Caki2 (cell line): ENCODE measurements at regions not wholly inside any gene's neighbourhood (a gene's known extent, or its start where the extent isn't known, plus 50 kb on each side); places are given as distances from the start of the nearest gene placed in this dataset.

ENCODE experiments used
- DNase-seq: peaks from one replicate; pipeline ENCODE4 v3.0.0-alpha.2; 2015; ENCODE audit warnings: low read depth
- in situ Hi-C: cut with HindIII; loops from 2 replicates; pipeline ENCODE4 v1.10.0; 2016; ENCODE audit warnings: low sequenced_read_pairs, low pct_unique_long_range_greater_than_20kb, mixed read lengths

GRCh38 chr22:27504360-27505253 lies 296.9 kb downstream of the MN1 start:
- DNase-seq: no peak
- in situ Hi-C loops: no loop called here

- in situ Hi-C loops: no loop called here
- DNase-seq: no peak
Measured at GRCh38 chr22:27507111-27507611, 294.4 kb downstream of the MN1 start.

GRCh38 chr22:27507935-27508526 lies 293.5 kb downstream of the MN1 start:
- in situ Hi-C loops: no loop called here
- no peak for DNase-seq

- DNase-seq: no peak
- in situ Hi-C loops: no loop called here
Measured at GRCh38 chr22:27509132-27509920, 292.2 kb downstream of the MN1 start.

GRCh38 chr22:27510024-27510423 lies 291.5 kb downstream of the MN1 start:
- in situ Hi-C loops: no loop called here
- DNase-seq: no peak

- in situ Hi-C loops: no loop called here
- no peak for DNase-seq
Measured at GRCh38 chr22:27512283-27512761, 289.2 kb downstream of the MN1 start.

- no peak for DNase-seq
- in situ Hi-C loops: no loop called here
Measured at GRCh38 chr22:27513021-27513420, 288.5 kb downstream of the MN1 start.

GRCh38 chr22:27514601-27515523 lies 286.7 kb downstream of the MN1 start:
- DNase-seq: no peak
- in situ Hi-C loops: no loop called here

GRCh38 chr22:27517361-27518155 lies 284.0 kb downstream of the MN1 start:
- in situ Hi-C loops: no loop called here

GRCh38 chr22:27518531-27519340 lies 282.8 kb downstream of the MN1 start:
- in situ Hi-C loops: no loop called here
- no peak for DNase-seq

More at GRCh38 chr22:27517361-27518155, 284.0 kb downstream of the MN1 start:
- no peak for DNase-seq

GRCh38 chr22:27523711-27524110 lies 277.8 kb downstream of the MN1 start:
- in situ Hi-C loops: no loop called here
- no peak for DNase-seq

GRCh38 chr22:27525711-27526110 lies 275.8 kb downstream of the MN1 start:
- in situ Hi-C loops: no loop called here
- no peak for DNase-seq

GRCh38 chr22:27526901-27527300 lies 274.7 kb downstream of the MN1 start:
- in situ Hi-C loops: no loop called here
- no peak for DNase-seq

- peak; percentile 35 for DNase-seq
- in situ Hi-C loops: no loop called here
Measured at GRCh38 chr22:27531782-27532530, 269.6 kb downstream of the MN1 start.

- in situ Hi-C loops: no loop called here
Measured at GRCh38 chr22:27533105-27533745, 268.3 kb downstream of the MN1 start.

More at GRCh38 chr22:27533105-27533745, 268.3 kb downstream of the MN1 start:
- DNase-seq: no peak
